Lower leg skin (tissue), 4 donors: ENCODE measurements at regions not wholly inside any gene's neighbourhood (a gene's known extent, or its start where the extent isn't known, plus 50 kb on each side); places are given as distances from the start of the nearest gene placed in this dataset.

Experiments used
- DNase-seq, 2 donors: peaks; one replicate each; pipeline ENCODE4 v3.0.0-alpha.2; 2019; ENCODE audit warnings: low spot score in 2 of 2
- H3K4me3 ChIP-seq: fragments of 200-600 bp; sonication (generic); 2 replicates; pipeline ENCODE4 v1.5.1; 2017; ENCODE audit warnings: mild to moderate bottlenecking, low read depth; ENCODE audit not compliant: poor library complexity, severe bottlenecking
- POLR2A ChIP-seq, 2 donors: fragments of 450-650 bp; IDR thresholded peaks; one replicate each; pipeline ENCODE4 v1.6.1; 2016 to 2017; ENCODE audit warnings: antibody characterized with exemption in 2 of 2, mild to moderate bottlenecking in 1 of 2, moderate library complexity in 1 of 2
- WGBS, 2 donors: methylation state at CpG; one replicate each; pipeline ENCODE4 v1.1.5; 2018; 5-methylcytosine and 5-hydroxymethylcytosine counted together
- intact Hi-C: fragments of 100-400 bp; cut with DNase I; formaldehyde crosslinking; loops from one replicate; pipeline ENCODE4 v1.15.0; 2023; ENCODE audit warnings: low total_unique reads
- TF ChIP-seq, protein P1 (sequence below), 3 donors: fragments of 450-650 bp; IDR thresholded peaks; one replicate each; pipeline ENCODE4 v1.5.1; 2016; ENCODE audit warnings: antibody characterized with exemption in 3 of 3, mild to moderate bottlenecking in 3 of 3, moderate library complexity in 2 of 3

- no peak overlapping the region for H3K4me3 ChIP-seq
- TF ChIP-seq, protein P1, sequence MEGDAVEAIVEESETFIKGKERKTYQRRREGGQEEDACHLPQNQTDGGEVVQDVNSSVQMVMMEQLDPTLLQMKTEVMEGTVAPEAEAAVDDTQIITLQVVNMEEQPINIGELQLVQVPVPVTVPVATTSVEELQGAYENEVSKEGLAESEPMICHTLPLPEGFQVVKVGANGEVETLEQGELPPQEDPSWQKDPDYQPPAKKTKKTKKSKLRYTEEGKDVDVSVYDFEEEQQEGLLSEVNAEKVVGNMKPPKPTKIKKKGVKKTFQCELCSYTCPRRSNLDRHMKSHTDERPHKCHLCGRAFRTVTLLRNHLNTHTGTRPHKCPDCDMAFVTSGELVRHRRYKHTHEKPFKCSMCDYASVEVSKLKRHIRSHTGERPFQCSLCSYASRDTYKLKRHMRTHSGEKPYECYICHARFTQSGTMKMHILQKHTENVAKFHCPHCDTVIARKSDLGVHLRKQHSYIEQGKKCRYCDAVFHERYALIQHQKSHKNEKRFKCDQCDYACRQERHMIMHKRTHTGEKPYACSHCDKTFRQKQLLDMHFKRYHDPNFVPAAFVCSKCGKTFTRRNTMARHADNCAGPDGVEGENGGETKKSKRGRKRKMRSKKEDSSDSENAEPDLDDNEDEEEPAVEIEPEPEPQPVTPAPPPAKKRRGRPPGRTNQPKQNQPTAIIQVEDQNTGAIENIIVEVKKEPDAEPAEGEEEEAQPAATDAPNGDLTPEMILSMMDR (IDR thresholded peaks at IDR 0.05) = no peak
- TF ChIP-seq POLR2A (IDR thresholded peaks at IDR 0.05) = no peak
- no peak for DNase-seq
- intact Hi-C loops = no loop called here
- WGBS, 2 donors = 82 to 83% methylated on average over 6 of the region's 6 CpGs
Measured at GRCh38 chr20:47859278-47859677, 74.0 kb upstream of the SULF2 start.

DNA sequence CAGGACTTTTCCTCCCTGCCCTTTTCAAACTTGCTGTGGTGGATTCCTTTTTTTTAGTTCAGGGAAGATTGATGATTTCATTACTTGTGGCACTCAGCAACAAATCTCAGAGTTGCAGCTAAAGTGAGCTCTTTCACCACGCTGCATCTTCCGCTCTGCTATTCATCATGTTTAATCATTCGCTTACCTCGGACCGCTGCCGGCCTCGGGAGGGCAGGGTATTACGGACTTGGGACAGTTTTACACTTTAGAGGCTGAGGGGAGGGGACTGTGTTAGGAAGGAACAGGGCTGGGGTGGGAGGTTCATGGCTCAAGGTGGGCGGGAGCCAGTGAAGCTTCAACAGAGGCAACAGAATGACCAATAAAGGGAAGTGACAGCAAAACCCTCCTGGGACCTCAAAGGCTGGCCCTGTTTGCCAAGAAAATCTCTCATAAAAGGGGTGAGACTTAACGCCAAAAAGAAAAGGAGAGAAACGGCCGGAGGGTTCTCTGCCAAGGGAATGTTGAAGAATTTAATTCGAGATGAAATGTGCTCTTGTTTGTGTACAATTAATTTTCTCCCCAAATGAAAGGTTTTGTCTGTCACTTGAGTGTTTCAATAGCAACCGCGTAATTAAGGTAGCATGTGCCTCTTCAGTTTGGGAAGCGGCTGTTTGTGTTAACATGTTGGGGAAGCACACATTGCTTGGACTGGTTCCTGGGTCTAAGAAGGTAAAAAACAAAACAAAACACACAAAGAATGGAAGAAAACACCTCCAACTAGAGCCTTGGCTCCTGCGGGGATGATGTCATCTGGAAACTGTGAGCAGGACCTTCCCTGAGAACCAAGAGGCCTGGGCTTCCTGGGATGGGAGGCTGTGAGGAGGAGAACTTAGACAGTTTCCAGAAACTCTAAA, 72.5 kb upstream of the SULF2 start:
- intact Hi-C loops = no loop called here
- no peak overlapping the region for H3K4me3 ChIP-seq
- TF ChIP-seq POLR2A (IDR thresholded peaks at IDR 0.05) = no peak
- TF ChIP-seq, protein P1 (IDR thresholded peaks at IDR 0.05) = no peak
- DNase-seq = no peak
- 42 to 45% methylated on average over 17 of the region's 17 CpGs for WGBS, 2 donors

- no peak for DNase-seq
- no peak overlapping the region for H3K4me3 ChIP-seq
- 45 to 70% methylated on average over 7 to 8 of the region's 8 CpGs for WGBS, 2 donors
- no peak for TF ChIP-seq POLR2A (IDR thresholded peaks at IDR 0.05)
- TF ChIP-seq, protein P1 (IDR thresholded peaks at IDR 0.05) = no peak
- intact Hi-C loops = no loop called here
Measured at GRCh38 chr20:47857187-47857568, 71.9 kb upstream of the SULF2 start.

DNA sequence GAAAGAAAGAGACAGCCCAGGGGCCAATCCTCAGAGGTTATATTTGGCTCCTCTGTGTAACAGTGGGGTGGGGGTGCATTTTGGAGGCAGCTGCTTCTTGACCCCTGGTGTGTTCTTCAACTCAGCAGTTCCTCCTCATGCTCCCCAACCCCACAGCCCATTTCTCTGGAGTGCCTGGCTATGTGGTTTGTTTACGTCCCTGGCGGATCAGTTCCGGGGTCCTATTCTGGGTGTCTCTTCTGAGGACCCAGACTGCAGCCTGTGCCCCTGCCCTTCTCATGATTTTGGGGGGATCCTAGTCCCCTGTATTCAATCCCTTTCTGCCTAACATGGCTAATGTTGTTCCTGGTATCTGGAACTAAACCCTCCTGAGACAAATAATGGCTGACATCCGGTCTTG, 70.5 kb upstream of the SULF2 start:
- DNase-seq = no peak
- intact Hi-C loops = no loop called here
- no peak overlapping the region for H3K4me3 ChIP-seq
- 90 to 97% methylated on average over 4 of the region's 4 CpGs for WGBS, 2 donors
- TF ChIP-seq, protein P1 (IDR thresholded peaks at IDR 0.05) = no peak
- TF ChIP-seq POLR2A (IDR thresholded peaks at IDR 0.05) = no peak

GRCh38 chr20:47854687-47855212, 69.5 kb upstream of the SULF2 start:
- DNase-seq = no peak
- intact Hi-C loops = no loop called here
- TF ChIP-seq, protein P1 (IDR thresholded peaks at IDR 0.05) = no peak
- TF ChIP-seq POLR2A (IDR thresholded peaks at IDR 0.05) = no peak
- 90 to 91% methylated on average over 10 of the region's 10 CpGs for WGBS, 2 donors
- no peak overlapping the region for H3K4me3 ChIP-seq
